ENCODE measurements at regions not wholly inside any gene's neighbourhood (a gene's known extent, or its start where the extent isn't known, plus 50 kb on each side); places are given as distances from the start of the nearest gene placed in this dataset.

DNA sequence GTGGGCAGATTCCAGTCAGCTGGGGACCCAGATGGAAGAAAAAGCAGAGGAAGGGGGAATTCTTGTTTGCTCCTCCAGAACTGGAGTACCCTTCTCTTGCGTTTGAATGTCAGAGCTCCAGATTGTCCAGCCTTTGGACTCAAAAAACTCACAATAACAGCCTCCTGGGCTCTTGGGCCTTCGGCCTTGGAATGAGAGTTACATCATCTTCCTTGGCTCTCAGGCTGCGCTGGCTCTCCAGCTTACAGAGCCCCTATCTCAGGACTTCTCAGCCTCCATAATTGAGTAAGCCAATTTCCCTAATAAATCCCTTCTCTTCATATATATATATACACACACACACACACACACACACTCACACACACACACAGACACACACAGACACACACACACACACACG is 1215.7 kb upstream of the SLC10A2 start:
- TF ChIP-seq POLR2A (IDR thresholded peaks at IDR 0.05) = no peak
- TF ChIP-seq, protein P1, sequence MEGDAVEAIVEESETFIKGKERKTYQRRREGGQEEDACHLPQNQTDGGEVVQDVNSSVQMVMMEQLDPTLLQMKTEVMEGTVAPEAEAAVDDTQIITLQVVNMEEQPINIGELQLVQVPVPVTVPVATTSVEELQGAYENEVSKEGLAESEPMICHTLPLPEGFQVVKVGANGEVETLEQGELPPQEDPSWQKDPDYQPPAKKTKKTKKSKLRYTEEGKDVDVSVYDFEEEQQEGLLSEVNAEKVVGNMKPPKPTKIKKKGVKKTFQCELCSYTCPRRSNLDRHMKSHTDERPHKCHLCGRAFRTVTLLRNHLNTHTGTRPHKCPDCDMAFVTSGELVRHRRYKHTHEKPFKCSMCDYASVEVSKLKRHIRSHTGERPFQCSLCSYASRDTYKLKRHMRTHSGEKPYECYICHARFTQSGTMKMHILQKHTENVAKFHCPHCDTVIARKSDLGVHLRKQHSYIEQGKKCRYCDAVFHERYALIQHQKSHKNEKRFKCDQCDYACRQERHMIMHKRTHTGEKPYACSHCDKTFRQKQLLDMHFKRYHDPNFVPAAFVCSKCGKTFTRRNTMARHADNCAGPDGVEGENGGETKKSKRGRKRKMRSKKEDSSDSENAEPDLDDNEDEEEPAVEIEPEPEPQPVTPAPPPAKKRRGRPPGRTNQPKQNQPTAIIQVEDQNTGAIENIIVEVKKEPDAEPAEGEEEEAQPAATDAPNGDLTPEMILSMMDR (IDR thresholded peaks at IDR 0.05) = no peak
